Neural progenitor cell (in vitro differentiated cells): ENCODE measurements at regions not wholly inside any gene's neighbourhood (a gene's known extent, or its start where the extent isn't known, plus 50 kb on each side); places are given as distances from the start of the nearest gene placed in this dataset.

Source experiments
- DNase-seq: peaks from one replicate; pipeline ENCODE4 v3.0.0-alpha.2; 2016; ENCODE audit warnings: low spot score
- H2AFZ ChIP-seq: fragments of 200-600 bp; sonication (generic); replicated peaks from 2 replicates; pipeline ENCODE4 v1.6.1; 2016; ENCODE audit warnings: antibody characterized with exemption
- H3F3A ChIP-seq: fragments of 200-600 bp; sonication (generic); 2 replicates; pipeline ENCODE4 v1.6.1; 2016; ENCODE audit warnings: antibody characterized with exemption, low read depth
- H3K27ac ChIP-seq: fragments of 200-600 bp; sonication (generic); 2 replicates; pipeline ENCODE4 v1.5.1; 2016; ENCODE audit warnings: mild to moderate bottlenecking
- H3K27me3 ChIP-seq: fragments of 200-600 bp; sonication (generic); 2 replicates; pipeline ENCODE4 v1.6.1; 2016; ENCODE audit warnings: mild to moderate bottlenecking, moderate library complexity
- H3K36me3 ChIP-seq: fragments of 200-600 bp; sonication (generic); 2 replicates; pipeline ENCODE4 v1.5.1; 2016
- H3K4me1 ChIP-seq: fragments of 200-600 bp; sonication (generic); 2 replicates; pipeline ENCODE4 v1.6.1; 2016; ENCODE audit warnings: mixed run types
- H3K4me2 ChIP-seq: fragments of 200-600 bp; sonication (generic); 2 replicates; pipeline ENCODE4 v1.6.1; 2016
- H3K4me3 ChIP-seq: fragments of 200-600 bp; sonication (generic); 2 replicates; pipeline ENCODE4 v1.5.1; 2016
- H3K79me2 ChIP-seq: fragments of 200-600 bp; sonication (generic); 2 replicates; pipeline ENCODE4 v1.6.1; 2016; ENCODE audit warnings: low read depth
- H3K9ac ChIP-seq: fragments of 200-600 bp; sonication (generic); 2 replicates; pipeline ENCODE4 v1.6.1; 2016
- H3K9me3 ChIP-seq: fragments of 200-600 bp; sonication (generic); 2 replicates; pipeline ENCODE4 v1.5.1; 2016; ENCODE audit warnings: low read depth
- H4K20me1 ChIP-seq: fragments of 200-600 bp; sonication (generic); 2 replicates; pipeline ENCODE4 v1.6.1; 2016; ENCODE audit warnings: low read depth
- H3K27ac Mint-ChIP-seq: 3 replicates; pipeline ENCODE4 v1.8.0; 2021; ENCODE audit warnings: mixed read lengths
- H3K27me3 Mint-ChIP-seq: 2 replicates; pipeline ENCODE4 v1.8.0; 2022; ENCODE audit warnings: low read depth, mild to moderate bottlenecking, inconsistent platforms, moderate library complexity, mixed read lengths; ENCODE audit not compliant: insufficient read depth
- H3K36me3 Mint-ChIP-seq: 3 replicates; pipeline ENCODE4 v1.8.0; 2021; ENCODE audit warnings: mixed read lengths
- H3K4me1 Mint-ChIP-seq: 3 replicates; pipeline ENCODE4 v1.8.0; 2021; ENCODE audit warnings: mixed read lengths
- H3K4me3 Mint-ChIP-seq: 3 replicates; pipeline ENCODE4 v1.8.0; 2021; ENCODE audit warnings: mild to moderate bottlenecking, moderate library complexity, mixed read lengths
- H3K9me3 Mint-ChIP-seq: 3 replicates; pipeline ENCODE4 v1.8.0; 2020; ENCODE audit warnings: mixed read lengths
- EZH2 ChIP-seq: fragments of 200-600 bp; sonication (generic); IDR thresholded peaks from 2 replicates; pipeline ENCODE4 v1.6.1; 2017; ENCODE audit warnings: antibody characterized with exemption, mild to moderate bottlenecking, moderate library complexity
- EZH2phosphoT487 ChIP-seq: fragments of 200-600 bp; sonication (generic); IDR thresholded peaks from 2 replicates; pipeline ENCODE4 v1.6.1; 2017; ENCODE audit warnings: antibody characterized with exemption
- TF ChIP-seq, protein P1 (sequence below): fragments of 200-600 bp; sonication (generic); IDR thresholded peaks from 2 replicates; pipeline ENCODE4 v1.5.1; 2017; ENCODE audit warnings: antibody characterized with exemption, mild to moderate bottlenecking

DNA sequence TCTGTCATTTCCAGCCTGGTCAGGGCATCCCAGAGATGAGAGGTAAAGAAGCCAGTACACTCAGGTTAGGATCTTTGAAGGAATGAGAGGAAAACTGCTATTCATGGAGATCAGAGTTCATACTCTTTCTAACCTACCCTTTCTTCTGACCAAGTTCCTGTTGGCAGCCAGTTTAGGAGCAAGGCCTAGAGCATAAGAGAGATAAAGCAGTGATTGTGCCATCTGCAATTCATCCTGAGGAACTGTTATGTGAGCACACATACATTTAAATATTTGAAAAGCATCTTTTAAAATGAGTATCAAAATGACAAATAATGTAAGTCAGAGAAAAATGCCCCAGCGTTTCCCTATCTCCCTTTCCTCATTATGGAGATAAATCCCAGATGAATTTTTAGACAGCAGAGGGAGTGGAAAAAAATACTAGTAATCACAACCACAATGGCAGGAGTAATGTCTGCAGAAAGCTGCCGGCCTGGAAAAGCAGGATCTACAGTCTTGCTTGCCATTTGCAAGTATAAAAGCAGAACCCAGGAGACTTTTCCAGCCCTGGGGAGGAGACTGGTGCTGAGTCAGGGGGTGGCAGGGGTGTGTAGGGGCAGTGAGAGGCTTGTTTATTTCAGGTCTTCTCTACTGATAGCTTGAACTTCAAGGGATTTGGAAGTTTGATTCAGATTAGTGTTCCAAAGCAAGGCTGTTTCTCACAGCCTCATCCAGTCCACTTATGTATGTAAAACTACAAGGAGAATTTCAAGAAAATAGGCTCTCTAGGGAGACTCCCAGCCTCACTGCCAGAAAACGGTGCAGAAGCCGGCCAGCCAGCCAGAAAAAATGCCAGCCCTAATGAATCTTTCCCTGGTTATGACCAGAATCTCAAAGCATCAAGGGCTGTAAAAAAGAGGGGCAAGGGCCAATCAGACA lies 1052.4 kb downstream of the TUSC7 start:
- no peaks in the 10 kb centered on the region for H3K9me3 ChIP-seq
- H3K4me1 ChIP-seq: peaks cover 24% of the 10 kb centered on the region
- H3K4me2 ChIP-seq: no peak overlapping the region
- H2AFZ ChIP-seq: no peak overlapping the region
- no peaks in the 10 kb centered on the region for H3K27me3 ChIP-seq
- peaks cover 6% of the 10 kb centered on the region for H3K4me1 Mint-ChIP-seq
- H3F3A ChIP-seq: no peaks in the 10 kb centered on the region
- H3K27me3 Mint-ChIP-seq: peaks cover 3% of the 10 kb centered on the region
- DNase-seq: no peak
- TF ChIP-seq EZH2 (no peak), EZH2phosphoT487 (no peak)
- TF ChIP-seq, protein P1, sequence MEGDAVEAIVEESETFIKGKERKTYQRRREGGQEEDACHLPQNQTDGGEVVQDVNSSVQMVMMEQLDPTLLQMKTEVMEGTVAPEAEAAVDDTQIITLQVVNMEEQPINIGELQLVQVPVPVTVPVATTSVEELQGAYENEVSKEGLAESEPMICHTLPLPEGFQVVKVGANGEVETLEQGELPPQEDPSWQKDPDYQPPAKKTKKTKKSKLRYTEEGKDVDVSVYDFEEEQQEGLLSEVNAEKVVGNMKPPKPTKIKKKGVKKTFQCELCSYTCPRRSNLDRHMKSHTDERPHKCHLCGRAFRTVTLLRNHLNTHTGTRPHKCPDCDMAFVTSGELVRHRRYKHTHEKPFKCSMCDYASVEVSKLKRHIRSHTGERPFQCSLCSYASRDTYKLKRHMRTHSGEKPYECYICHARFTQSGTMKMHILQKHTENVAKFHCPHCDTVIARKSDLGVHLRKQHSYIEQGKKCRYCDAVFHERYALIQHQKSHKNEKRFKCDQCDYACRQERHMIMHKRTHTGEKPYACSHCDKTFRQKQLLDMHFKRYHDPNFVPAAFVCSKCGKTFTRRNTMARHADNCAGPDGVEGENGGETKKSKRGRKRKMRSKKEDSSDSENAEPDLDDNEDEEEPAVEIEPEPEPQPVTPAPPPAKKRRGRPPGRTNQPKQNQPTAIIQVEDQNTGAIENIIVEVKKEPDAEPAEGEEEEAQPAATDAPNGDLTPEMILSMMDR: no peak
- H3K9ac ChIP-seq: no peak overlapping the region
- no peak overlapping the region for H3K27ac ChIP-seq
- no peak overlapping the region for H3K4me3 Mint-ChIP-seq
- no peaks in the 10 kb centered on the region for H3K9me3 Mint-ChIP-seq
- no peaks in the 10 kb centered on the region for H3K36me3 Mint-ChIP-seq
- no peaks in the 10 kb centered on the region for H3K79me2 ChIP-seq
- H3K36me3 ChIP-seq: no peaks in the 10 kb centered on the region
- H4K20me1 ChIP-seq: no peaks in the 10 kb centered on the region
- H3K27ac Mint-ChIP-seq: no peak overlapping the region
- H3K4me3 ChIP-seq: no peak overlapping the region

DNA sequence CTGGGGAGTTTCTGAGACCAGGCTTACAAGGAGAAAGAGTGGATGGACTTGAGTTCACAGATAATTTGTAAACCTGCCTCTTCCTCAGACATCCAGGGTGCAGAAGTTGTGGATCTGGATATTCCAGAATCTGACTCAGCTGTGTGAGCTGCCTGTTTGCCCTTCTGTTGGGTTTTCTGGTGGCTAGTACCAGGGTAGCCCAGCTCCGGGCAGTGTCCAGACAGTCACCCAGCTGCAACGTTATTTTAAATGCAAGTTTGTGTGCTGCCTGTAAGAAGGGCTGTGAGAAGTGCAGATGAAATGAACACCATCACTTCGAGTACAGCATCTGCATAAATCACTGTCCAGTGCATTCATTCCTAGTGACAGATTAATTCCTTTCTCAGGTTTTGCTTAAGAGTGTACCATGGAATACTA lies 1053.0 kb downstream of the TUSC7 start:
- no peak overlapping the region for H3K4me3 Mint-ChIP-seq
- Histone ChIP-seq H3K9me3 (no peaks in the 10 kb centered on the region), H3K36me3 (no peaks in the 10 kb centered on the region), H3K79me2 (no peaks in the 10 kb centered on the region), H3K9ac (no peak overlapping the region), H3K4me1 (peaks cover 24% of the 10 kb centered on the region), H3K4me2 (no peak overlapping the region), H3K27ac (no peak overlapping the region), H3F3A (no peaks in the 10 kb centered on the region), H4K20me1 (no peaks in the 10 kb centered on the region), H3K4me3 (no peak overlapping the region), H3K27me3 (no peaks in the 10 kb centered on the region), H2AFZ (no peak overlapping the region)
- TF ChIP-seq EZH2phosphoT487: no peak
- TF ChIP-seq EZH2: no peak
- TF ChIP-seq, protein P1: no peak
- DNase-seq: no peak
- peaks cover 3% of the 10 kb centered on the region for H3K27me3 Mint-ChIP-seq
- H3K4me1 Mint-ChIP-seq: peaks cover 6% of the 10 kb centered on the region
- no peak overlapping the region for H3K27ac Mint-ChIP-seq
- no peaks in the 10 kb centered on the region for H3K9me3 Mint-ChIP-seq
- no peaks in the 10 kb centered on the region for H3K36me3 Mint-ChIP-seq

DNA sequence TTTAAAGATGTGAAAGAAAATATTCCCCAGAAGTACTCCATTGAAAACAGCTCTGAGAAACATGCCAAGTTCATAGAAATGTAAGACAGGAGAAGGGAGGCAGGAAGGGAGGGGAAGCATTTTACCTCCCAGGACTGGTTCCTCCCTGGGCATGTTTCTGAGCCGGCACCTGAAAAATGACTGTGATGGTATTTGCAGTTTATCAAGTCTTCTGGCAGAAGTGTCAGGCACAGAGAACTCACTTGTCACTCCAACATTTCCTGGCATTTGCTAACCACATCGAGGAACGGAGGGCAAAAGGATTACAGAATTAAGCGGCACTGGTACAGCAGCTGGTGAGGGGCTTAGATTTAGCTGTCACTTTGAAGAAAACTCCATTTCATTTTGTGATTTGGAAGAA lies 1054.0 kb downstream of the TUSC7 start:
- Histone ChIP-seq H3F3A (no peaks in the 10 kb centered on the region), H4K20me1 (no peaks in the 10 kb centered on the region), H3K36me3 (no peaks in the 10 kb centered on the region), H3K27me3 (no peaks in the 10 kb centered on the region), H3K79me2 (no peaks in the 10 kb centered on the region), H2AFZ (no peak overlapping the region), H3K27ac (no peak overlapping the region), H3K4me3 (no peak overlapping the region), H3K4me2 (no peak overlapping the region), H3K9me3 (no peaks in the 10 kb centered on the region), H3K9ac (no peak overlapping the region), H3K4me1 (peaks cover 24% of the 10 kb centered on the region)
- Mint-ChIP-seq H3K4me1 (peaks cover 6% of the 10 kb centered on the region), H3K4me3 (no peak overlapping the region), H3K9me3 (no peaks in the 10 kb centered on the region), H3K36me3 (no peaks in the 10 kb centered on the region), H3K27ac (no peak overlapping the region), H3K27me3 (peaks cover 3% of the 10 kb centered on the region)
- DNase-seq: no peak
- TF ChIP-seq, protein P1: no peak
- no peak for TF ChIP-seq EZH2phosphoT487
- TF ChIP-seq EZH2: no peak
